HuH-7.5 (cell line): ENCODE measurements at regions not wholly inside any gene's neighbourhood (a gene's known extent, or its start where the extent isn't known, plus 50 kb on each side); places are given as distances from the start of the nearest gene placed in this dataset.
"Not testable (repeated sequence)": the region's sequence is repeated elsewhere in the genome, so short reads cannot be mapped to it uniquely, and the experiment has no call there.

Experiments used
- DNase-seq: peaks from one replicate; pipeline ENCODE4 v3.0.0; 2011; ENCODE audit warnings: low spot score

GRCh38 chr7:130849604-130850003 is 115.6 kb upstream of the KLF14 start:
- DNase-seq = no peak

GRCh38 chr7:130850956-130851355 is 116.9 kb upstream of the KLF14 start:
- no peak for DNase-seq

GRCh38 chr7:130852867-130853266 is 118.9 kb upstream of the KLF14 start:
- no peak for DNase-seq

- no peak for DNase-seq
Observed at GRCh38 chr7:130853503-130854279, 119.7 kb upstream of the KLF14 start.

GRCh38 chr7:130854481-130854880 is 120.5 kb upstream of the KLF14 start:
- DNase-seq = no peak

- no peak for DNase-seq
Observed at GRCh38 chr7:130856866-130857265, 122.9 kb upstream of the KLF14 start.

- DNase-seq = not testable (repeated sequence)
Observed at GRCh38 chr7:130860832-130861231, 126.8 kb upstream of the KLF14 start.

GRCh38 chr7:130865408-130866236 is 131.6 kb upstream of the KLF14 start:
- no peak for DNase-seq

- DNase-seq = no peak
Observed at GRCh38 chr7:130867039-130867438, 133.0 kb upstream of the KLF14 start.

GRCh38 chr7:130867581-130868136 is 133.7 kb upstream of the KLF14 start:
- DNase-seq = no peak

- no peak for DNase-seq
Observed at GRCh38 chr7:130868139-130868538, 134.1 kb upstream of the KLF14 start.

- DNase-seq = no peak
Observed at GRCh38 chr7:130869918-130870317, 135.9 kb upstream of the KLF14 start.

- no peak for DNase-seq
Observed at GRCh38 chr7:130872341-130872740, 138.3 kb upstream of the KLF14 start.

GRCh38 chr7:130872756-130873448 is 138.9 kb upstream of the KLF14 start:
- no peak for DNase-seq

GRCh38 chr7:130874071-130874915 is 140.3 kb upstream of the KLF14 start:
- DNase-seq = no peak

- peak; percentile 69 for DNase-seq
Observed at GRCh38 chr7:130875265-130875741, 141.3 kb upstream of the KLF14 start.

- no peak for DNase-seq
Observed at GRCh38 chr7:130875901-130876300, 141.9 kb upstream of the KLF14 start.

GRCh38 chr7:130877236-130877990 is 143.4 kb upstream of the KLF14 start:
- no peak for DNase-seq

GRCh38 chr7:130877991-130878305 is 143.9 kb upstream of the KLF14 start:
- no peak for DNase-seq

GRCh38 chr7:130878785-130879184 is 144.8 kb upstream of the KLF14 start:
- DNase-seq = no peak

GRCh38 chr7:130879191-130879590 is 145.2 kb upstream of the KLF14 start:
- no peak for DNase-seq
